Left ventricle myocardium superior (tissue), 1 donor: ENCODE measurements at regions not wholly inside any gene's neighbourhood (a gene's known extent, or its start where the extent isn't known, plus 50 kb on each side); places are given as distances from the start of the nearest gene placed in this dataset.
"Not testable (repeated sequence)": the region's sequence is repeated elsewhere in the genome, so short reads cannot be mapped to it uniquely, and the experiment has no call there.

Experiments
- ATAC-seq: fragments of 200-7000 bp; cut with Tn5 transposase; one replicate; pipeline ENCODE4 v1.9.1; 2020; ENCODE audit warnings: mild to moderate bottlenecking, moderate library complexity
- DNase-seq: peaks from one replicate; pipeline ENCODE4 v3.0.0-alpha.2; 2020
- intact Hi-C: fragments of 100-400 bp; cut with micrococcal nuclease; formaldehyde crosslinking; loops from one replicate; pipeline ENCODE4 v1.11.0; 2022
- donor health status: DM: no; HTN: yes; CAD: no; lungs with severe emphysema.

- ATAC-seq (no peak), DNase-seq (no peak)
- intact Hi-C loops = no loop called here
Measured at GRCh38 chr4:103499094-103499493, 220.7 kb downstream of the TACR3 start.

GRCh38 chr4:103498161-103499070 is 221.4 kb downstream of the TACR3 start:
- ATAC-seq = no peak
- no peak for DNase-seq
- intact Hi-C loops = no loop called here

GRCh38 chr4:103497692-103498091 is 222.1 kb downstream of the TACR3 start:
- DNase-seq = no peak
- ATAC-seq = no peak
- intact Hi-C loops = no loop called here

- DNase-seq = no peak
- intact Hi-C loops = no loop called here
- ATAC-seq = no peak
Measured at GRCh38 chr4:103496800-103497199, 223.0 kb downstream of the TACR3 start.

GRCh38 chr4:103493450-103494159 is 226.2 kb downstream of the TACR3 start:
- no peak for DNase-seq
- intact Hi-C loops = no loop called here
- ATAC-seq = no peak

- ATAC-seq, DNase-seq, intact Hi-C loops: not testable (repeated sequence)
Measured at GRCh38 chr4:103485296-103485695, 234.5 kb downstream of the TACR3 start.

- ATAC-seq (no peak), DNase-seq (no peak)
- intact Hi-C loops = no loop called here
Measured at GRCh38 chr4:103484521-103484920, 235.3 kb downstream of the TACR3 start.

- DNase-seq (no peak), ATAC-seq (no peak)
- intact Hi-C loops = no loop called here
Measured at GRCh38 chr4:103482893-103483292, 236.9 kb downstream of the TACR3 start.

- intact Hi-C loops = no loop called here
- no peak for ATAC-seq
Measured at GRCh38 chr4:103482471-103482870, 237.3 kb downstream of the TACR3 start.

GRCh38 chr4:103478734-103479133 is 241.1 kb downstream of the TACR3 start:
- intact Hi-C loops = no loop called here
- no peak for ATAC-seq
- no peak for DNase-seq

More at GRCh38 chr4:103482471-103482870, 237.3 kb downstream of the TACR3 start:
- no peak for DNase-seq

- DNase-seq (no peak), ATAC-seq (no peak)
- intact Hi-C loops = no loop called here
Measured at GRCh38 chr4:103478210-103478609, 241.6 kb downstream of the TACR3 start.

GRCh38 chr4:103457566-103457965 is 259.4 kb upstream of the CENPE start:
- ATAC-seq (no peak), DNase-seq (no peak)
- intact Hi-C loops = no loop called here

- intact Hi-C loops = no loop called here
- DNase-seq (no peak), ATAC-seq (no peak)
Measured at GRCh38 chr4:103451341-103451740, 253.2 kb upstream of the CENPE start.

- DNase-seq (no peak), ATAC-seq (no peak)
- intact Hi-C loops = no loop called here
Measured at GRCh38 chr4:103450693-103451092, 252.6 kb upstream of the CENPE start.

GRCh38 chr4:103449296-103450023 is 251.3 kb upstream of the CENPE start:
- no peak for ATAC-seq
- intact Hi-C loops = no loop called here
- no peak for DNase-seq

GRCh38 chr4:103445377-103445776 is 247.2 kb upstream of the CENPE start:
- intact Hi-C loops = no loop called here

GRCh38 chr4:103443324-103443723 is 245.2 kb upstream of the CENPE start:
- ATAC-seq = no peak
- no peak for DNase-seq
- intact Hi-C loops = no loop called here

More at GRCh38 chr4:103445377-103445776, 247.2 kb upstream of the CENPE start:
- DNase-seq (no peak), ATAC-seq (no peak)

- intact Hi-C loops = no loop called here
- no peak for ATAC-seq
- no peak for DNase-seq
Measured at GRCh38 chr4:103429283-103429682, 231.1 kb upstream of the CENPE start.

- DNase-seq (no peak), ATAC-seq (no peak)
- intact Hi-C loops = no loop called here
Measured at GRCh38 chr4:103425406-103425805, 227.3 kb upstream of the CENPE start.

- intact Hi-C loops = no loop called here
- DNase-seq = no peak
- ATAC-seq = no peak
Measured at GRCh38 chr4:103424853-103425252, 226.7 kb upstream of the CENPE start.
